Activated CD8-positive, alpha-beta T cell treated with anti-CD3 and anti-CD28 coated beads for 36 hours (primary cell): ENCODE measurements at regions not wholly inside any gene's neighbourhood (a gene's known extent, or its start where the extent isn't known, plus 50 kb on each side); places are given as distances from the start of the nearest gene placed in this dataset.
"Not testable (repeated sequence)": the region's sequence is repeated elsewhere in the genome, so short reads cannot be mapped to it uniquely, and the experiment has no call there.

ENCODE experiments used
- ATAC-seq: fragments of 200-7000 bp; cut with Tn5 transposase; one replicate; pipeline ENCODE4 v1.10.0; 2021; ENCODE audit warnings: mild to moderate bottlenecking, moderate library complexity
- CTCF ChIA-PET: fragments of 350-600 bp; sonication (Branson Sonifier 250); formaldehyde crosslinking; loops from one replicate; lab custom pipeline; 2021; ENCODE audit warnings: antibody characterized with exemption; lab: Charles Lee
- POLR2A ChIA-PET: fragments of 350-600 bp; sonication (Branson Sonifier 250); formaldehyde crosslinking; loops from one replicate; lab custom pipeline; 2021; ENCODE audit warnings: antibody characterized with exemption; lab: Charles Lee
- DNase-seq: peaks from one replicate; pipeline ENCODE4 v3.0.0-alpha.2; 2020
- H3K27ac Mint-ChIP-seq: one replicate; pipeline ENCODE4 v1.8.0; 2021; ENCODE audit warnings: mild to moderate bottlenecking, mixed read lengths
- H3K27me3 Mint-ChIP-seq: one replicate; pipeline ENCODE4 v1.8.0; 2021; ENCODE audit warnings: mixed read lengths
- H3K36me3 Mint-ChIP-seq: one replicate; pipeline ENCODE4 v1.8.0; 2021; ENCODE audit warnings: low read depth, mixed read lengths
- H3K4me1 Mint-ChIP-seq: one replicate; pipeline ENCODE4 v1.8.0; 2021; ENCODE audit warnings: low read depth, mixed read lengths
- H3K4me3 Mint-ChIP-seq: one replicate; pipeline ENCODE4 v1.8.0; 2021; ENCODE audit warnings: mild to moderate bottlenecking, moderate library complexity, mixed read lengths
- H3K9me3 Mint-ChIP-seq: one replicate; pipeline ENCODE4 v1.8.0; 2021; ENCODE audit warnings: mixed read lengths
- CTCF ChIP-seq: fragments of 200-600 bp; IDR thresholded peaks from one replicate; pipeline ENCODE4 v1.8.0; 2022; ENCODE audit warnings: antibody characterized with exemption, mild to moderate bottlenecking
- intact Hi-C: fragments of 100-400 bp; cut with micrococcal nuclease; formaldehyde crosslinking; loops from one replicate; pipeline ENCODE4 v1.10.0; 2022

DNA sequence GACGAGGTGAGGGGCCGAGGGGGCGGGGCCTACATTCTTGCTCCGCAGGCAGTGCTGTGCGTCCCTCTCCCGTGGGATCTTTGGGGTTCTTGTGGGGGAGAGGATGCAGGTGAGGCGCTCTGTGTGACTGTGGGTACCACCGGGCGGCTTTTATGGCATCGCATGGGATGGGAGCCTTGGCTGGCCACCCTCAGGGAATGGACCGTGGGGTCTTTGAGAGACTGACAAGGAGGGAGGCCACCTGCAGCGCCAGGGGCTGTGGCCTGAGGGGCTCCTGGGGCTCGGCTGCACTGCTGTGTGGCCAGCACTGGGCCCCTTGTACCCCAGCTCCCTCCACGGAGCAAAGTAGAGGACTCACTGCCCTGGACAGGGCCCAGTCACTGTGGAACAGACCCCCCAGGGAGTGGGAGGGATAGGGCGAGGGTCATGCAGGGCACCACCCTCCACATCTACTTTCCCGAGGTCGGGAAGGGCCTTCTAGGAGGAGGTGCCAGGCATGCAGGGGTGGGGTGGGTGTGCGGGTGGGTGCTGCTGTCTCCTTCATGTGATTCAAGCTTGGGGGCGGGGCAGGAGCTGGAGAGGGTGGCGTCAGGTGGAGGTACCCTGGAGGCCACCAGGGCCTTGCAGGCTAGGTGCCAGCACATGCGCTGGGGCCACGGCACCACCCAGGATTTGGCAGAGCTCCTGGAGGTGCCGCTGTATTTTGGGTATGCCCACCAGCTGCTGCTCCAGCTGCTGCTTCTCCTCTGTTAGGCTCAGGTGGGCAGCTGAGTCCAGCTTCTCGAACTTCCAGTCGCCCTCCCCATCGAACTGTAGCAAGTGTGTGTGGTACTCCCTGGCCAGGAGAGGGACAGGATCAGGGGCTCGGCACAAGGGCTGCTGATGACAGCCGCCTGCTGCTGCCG lies 1072.4 kb downstream of the RPIA start:
- H3K27ac Mint-ChIP-seq: no peak overlapping the region
- no peak for TF ChIP-seq CTCF
- no peaks in the 10 kb centered on the region for H3K4me1 Mint-ChIP-seq
- H3K36me3 Mint-ChIP-seq: no peaks in the 10 kb centered on the region
- ATAC-seq (no peak), DNase-seq (no peak)
- intact Hi-C loops: no loop called here
- no peak overlapping the region for H3K4me3 Mint-ChIP-seq
- POLR2A ChIA-PET: no interaction called here
- peaks cover 29% of the 10 kb centered on the region for H3K27me3 Mint-ChIP-seq
- CTCF ChIA-PET: no interaction called here
- H3K9me3 Mint-ChIP-seq: peaks cover 9% of the 10 kb centered on the region

DNA sequence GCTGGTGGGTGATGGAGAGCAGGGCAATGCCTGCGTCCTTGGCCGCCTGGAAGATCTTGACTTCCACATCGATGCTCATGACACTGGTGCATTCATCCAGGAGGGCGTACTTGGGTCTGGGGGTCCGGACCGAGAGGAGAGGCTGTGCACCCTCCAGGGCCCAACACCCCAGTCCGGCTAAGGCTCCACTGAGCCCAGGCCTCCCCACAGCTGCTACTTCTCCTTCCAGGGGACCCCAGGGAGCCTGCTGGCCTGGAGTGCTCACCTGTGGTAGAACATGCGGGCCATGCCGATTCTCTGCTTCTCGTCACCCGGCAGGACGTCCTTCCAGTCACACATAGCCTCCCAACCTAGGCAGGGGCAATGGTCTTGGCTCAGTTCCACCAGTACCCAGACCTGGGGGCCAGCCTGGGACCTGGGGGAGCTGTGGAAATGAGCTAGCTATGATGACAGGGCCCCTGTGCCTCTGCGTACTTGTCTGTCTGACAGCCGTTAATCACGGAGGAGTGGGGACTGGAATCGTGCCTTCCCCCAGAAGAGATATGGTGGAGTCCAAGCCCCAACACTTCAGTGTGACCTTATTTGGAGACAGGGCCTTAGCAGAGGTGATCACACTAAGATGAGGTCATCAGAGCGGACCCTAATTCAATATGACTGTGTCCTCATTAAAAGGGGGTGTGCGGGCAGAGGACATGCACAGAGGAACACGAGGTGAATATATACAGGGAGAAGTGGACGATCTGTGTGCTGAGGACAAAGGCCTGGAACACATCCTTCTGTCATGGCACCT lies 1073.3 kb downstream of the RPIA start:
- CTCF ChIA-PET, POLR2A ChIA-PET, H3K4me1 Mint-ChIP-seq, H3K9me3 Mint-ChIP-seq, intact Hi-C loops, ATAC-seq, DNase-seq, H3K36me3 Mint-ChIP-seq, H3K27ac Mint-ChIP-seq, H3K4me3 Mint-ChIP-seq: not testable (repeated sequence)
- H3K27me3 Mint-ChIP-seq: peaks cover 32% of the 10 kb centered on the region

DNA sequence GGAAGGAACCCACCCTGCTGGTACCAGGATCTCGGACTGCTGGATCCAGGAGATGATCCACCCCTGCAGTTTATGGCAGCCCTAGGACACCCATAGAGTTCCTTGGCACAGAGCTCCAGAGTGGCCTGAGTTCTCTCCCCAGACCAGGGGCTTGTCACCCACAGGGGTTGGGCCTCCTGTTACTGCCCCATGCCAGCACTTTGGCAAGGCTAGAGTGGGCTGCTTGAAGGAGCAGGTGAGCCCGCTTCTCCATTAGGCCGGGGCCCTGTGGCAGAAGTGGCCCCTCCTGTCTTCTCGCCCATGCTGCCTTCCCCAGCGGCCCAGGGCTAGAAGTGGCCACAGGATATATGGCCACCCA lies 1073.9 kb downstream of the RPIA start:
- intact Hi-C loops, DNase-seq, ATAC-seq, H3K4me3 Mint-ChIP-seq, H3K9me3 Mint-ChIP-seq, H3K27ac Mint-ChIP-seq, H3K4me1 Mint-ChIP-seq, POLR2A ChIA-PET, CTCF ChIA-PET, H3K36me3 Mint-ChIP-seq: not testable (repeated sequence)
- H3K27me3 Mint-ChIP-seq: peaks cover 32% of the 10 kb centered on the region

- H3K9me3 Mint-ChIP-seq, H3K4me1 Mint-ChIP-seq, H3K4me3 Mint-ChIP-seq, CTCF ChIA-PET, POLR2A ChIA-PET, intact Hi-C loops, H3K27ac Mint-ChIP-seq, DNase-seq, H3K36me3 Mint-ChIP-seq, ATAC-seq: not testable (repeated sequence)
- H3K27me3 Mint-ChIP-seq: peaks cover 32% of the 10 kb centered on the region
Observed at GRCh38 chr2:89766141-89766990, 1074.9 kb downstream of the RPIA start.

DNA sequence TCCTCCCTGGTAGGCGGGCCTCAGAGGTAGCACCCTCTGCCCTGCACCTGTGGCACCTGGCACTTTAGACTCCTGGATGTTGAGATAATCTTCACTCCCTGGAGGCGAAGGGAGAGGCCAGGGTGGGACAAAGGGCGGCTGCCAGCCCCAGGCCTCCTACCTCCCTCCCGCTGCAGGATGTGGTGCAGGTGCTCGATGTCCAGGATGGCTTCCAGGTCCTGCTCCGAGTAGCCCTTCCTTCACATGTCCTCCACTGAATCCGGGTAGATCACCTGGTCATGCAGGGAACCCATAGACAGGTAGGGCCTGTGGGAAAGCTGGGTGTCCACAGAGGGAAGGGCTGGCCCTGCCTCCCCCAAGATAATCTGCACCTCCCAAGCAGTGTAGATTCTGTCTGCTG lies 1075.6 kb downstream of the RPIA start:
- ATAC-seq, H3K27ac Mint-ChIP-seq, CTCF ChIA-PET, DNase-seq, H3K4me3 Mint-ChIP-seq, H3K4me1 Mint-ChIP-seq, intact Hi-C loops, POLR2A ChIA-PET, H3K36me3 Mint-ChIP-seq: not testable (repeated sequence)
- H3K27me3 Mint-ChIP-seq: peaks cover 32% of the 10 kb centered on the region
- H3K9me3 Mint-ChIP-seq: peaks cover 10% of the 10 kb centered on the region

DNA sequence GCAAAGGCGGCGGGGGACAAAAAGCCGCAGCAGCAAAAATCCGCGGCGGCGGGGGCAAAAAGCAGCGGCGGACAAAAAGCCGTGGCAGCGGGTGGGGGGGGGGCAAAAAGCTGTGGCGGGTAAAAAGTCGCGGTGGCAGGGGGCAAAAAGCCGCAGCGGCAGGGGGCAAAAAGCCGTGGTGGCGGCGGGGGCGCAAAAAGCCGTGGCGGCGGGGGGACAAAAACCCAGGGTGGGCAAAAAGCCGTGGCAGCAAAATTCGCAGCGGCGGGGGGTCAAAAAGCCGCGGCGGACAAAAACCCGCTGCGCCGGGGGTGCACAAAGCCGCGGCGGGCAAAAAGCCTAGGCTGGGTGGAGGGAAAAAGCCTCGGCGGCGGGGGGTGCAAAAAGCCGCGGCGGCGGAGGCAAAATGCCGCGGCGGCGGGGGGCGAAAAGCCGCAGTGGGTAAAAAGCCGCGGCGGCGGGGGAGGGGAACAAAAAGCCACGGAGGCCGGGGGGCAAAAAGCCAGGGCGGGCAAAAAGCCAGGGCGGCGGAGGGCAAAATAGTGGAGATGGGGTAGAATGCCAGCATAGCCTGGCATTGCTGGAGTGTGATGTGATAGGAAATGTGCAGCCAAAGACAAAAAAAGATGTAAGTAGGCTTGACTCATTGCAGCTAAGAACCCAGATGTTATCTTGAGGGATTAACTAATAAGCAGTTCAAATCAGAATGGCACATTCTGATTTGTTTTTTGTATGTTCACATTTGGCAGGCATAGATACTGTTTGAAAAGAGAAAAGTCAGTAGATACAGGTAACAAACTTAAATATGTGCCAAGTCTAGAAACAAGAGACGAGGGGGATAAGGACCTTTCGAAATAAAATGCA lies 1076.3 kb downstream of the RPIA start:
- Mint-ChIP-seq H3K4me1 (no peaks in the 10 kb centered on the region), H3K27ac (no peak overlapping the region), H3K27me3 (peaks cover 32% of the 10 kb centered on the region), H3K4me3 (no peak overlapping the region), H3K9me3 (peaks cover 10% of the 10 kb centered on the region), H3K36me3 (no peaks in the 10 kb centered on the region)
- intact Hi-C loops: no loop called here
- no peak for ATAC-seq
- TF ChIP-seq CTCF: no peak
- CTCF ChIA-PET: no interaction called here
- POLR2A ChIA-PET: no interaction called here
- DNase-seq: no peak
